Breast epithelium (tissue), 3 donors: ENCODE measurements at regions not wholly inside any gene's neighbourhood (a gene's known extent, or its start where the extent isn't known, plus 50 kb on each side); places are given as distances from the start of the nearest gene placed in this dataset.

Source experiments
- POLR2AphosphoS5 ChIP-seq, 3 donors: sonication (generic); formaldehyde crosslinking; IDR thresholded peaks; one replicate each; pipeline ENCODE4 v1.6.1; 2017; ENCODE audit warnings: antibody characterized with exemption in 3 of 3
- TF ChIP-seq, protein P1 (sequence below), 3 donors: fragments of 450-650 bp; IDR thresholded peaks; one replicate each; pipeline ENCODE4 v1.5.1; 2016 to 2017; ENCODE audit warnings: antibody characterized with exemption in 3 of 3, mild to moderate bottlenecking in 3 of 3, moderate library complexity in 3 of 3

DNA sequence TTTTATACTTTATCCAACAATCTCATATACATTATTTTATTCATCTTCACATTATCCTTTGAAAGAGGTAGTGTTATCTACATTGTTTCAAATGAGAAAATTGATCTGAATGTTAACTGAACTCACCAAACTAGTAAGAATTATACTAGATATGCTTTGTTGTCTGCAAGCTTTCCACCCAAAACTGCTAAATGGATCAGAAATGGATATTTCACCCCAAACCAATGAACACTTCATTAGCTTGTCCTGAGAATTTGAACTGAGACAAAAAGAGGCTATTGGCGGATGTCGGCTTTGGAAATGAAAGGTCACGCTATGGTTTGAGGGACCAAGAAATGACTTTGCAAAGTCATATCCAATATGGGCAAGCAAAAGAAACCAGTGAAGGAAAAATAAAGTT is 201.9 kb upstream of the TRPM3 start:
- TF ChIP-seq, protein P1, sequence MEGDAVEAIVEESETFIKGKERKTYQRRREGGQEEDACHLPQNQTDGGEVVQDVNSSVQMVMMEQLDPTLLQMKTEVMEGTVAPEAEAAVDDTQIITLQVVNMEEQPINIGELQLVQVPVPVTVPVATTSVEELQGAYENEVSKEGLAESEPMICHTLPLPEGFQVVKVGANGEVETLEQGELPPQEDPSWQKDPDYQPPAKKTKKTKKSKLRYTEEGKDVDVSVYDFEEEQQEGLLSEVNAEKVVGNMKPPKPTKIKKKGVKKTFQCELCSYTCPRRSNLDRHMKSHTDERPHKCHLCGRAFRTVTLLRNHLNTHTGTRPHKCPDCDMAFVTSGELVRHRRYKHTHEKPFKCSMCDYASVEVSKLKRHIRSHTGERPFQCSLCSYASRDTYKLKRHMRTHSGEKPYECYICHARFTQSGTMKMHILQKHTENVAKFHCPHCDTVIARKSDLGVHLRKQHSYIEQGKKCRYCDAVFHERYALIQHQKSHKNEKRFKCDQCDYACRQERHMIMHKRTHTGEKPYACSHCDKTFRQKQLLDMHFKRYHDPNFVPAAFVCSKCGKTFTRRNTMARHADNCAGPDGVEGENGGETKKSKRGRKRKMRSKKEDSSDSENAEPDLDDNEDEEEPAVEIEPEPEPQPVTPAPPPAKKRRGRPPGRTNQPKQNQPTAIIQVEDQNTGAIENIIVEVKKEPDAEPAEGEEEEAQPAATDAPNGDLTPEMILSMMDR (IDR thresholded peaks at IDR 0.05): no peak
- TF ChIP-seq POLR2AphosphoS5 (IDR thresholded peaks at IDR 0.05): no peak
